ENCODE measurements at regions not wholly inside any gene's neighbourhood (a gene's known extent, or its start where the extent isn't known, plus 50 kb on each side); places are given as distances from the start of the nearest gene placed in this dataset.

DNA sequence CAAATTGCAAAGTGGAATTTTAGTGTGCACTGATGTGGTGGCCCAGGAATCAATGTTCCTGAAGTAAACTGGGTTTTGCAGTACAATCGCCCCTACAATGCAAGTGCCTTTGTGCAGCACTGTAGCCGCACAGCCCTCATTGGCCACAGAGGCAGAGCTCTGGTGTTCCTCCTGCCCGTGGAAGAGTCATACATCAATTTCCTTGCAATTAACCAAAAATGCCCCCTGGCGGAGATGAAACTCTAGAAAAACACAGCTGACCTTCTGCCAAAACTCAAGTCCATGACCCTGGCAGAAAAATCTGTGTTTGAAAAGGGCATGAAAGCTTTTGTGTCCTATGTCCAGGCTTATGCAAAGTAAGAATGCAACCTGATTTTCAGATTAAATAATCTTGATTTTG is 117.9 kb upstream of the PRB2 start:
- no peak overlapping the region for H3K9ac ChIP-seq (ENCODE audit: low read depth in 1 of 2, low read length in 2 of 2)
- H3K27ac ChIP-seq (ENCODE audit: low read depth in 1 of 2, low read length in 2 of 2), result no peak overlapping the region
- H3K4me3 ChIP-seq (ENCODE audit: low read depth in 1 of 3, low read length in 3 of 3), result no peak overlapping the region
- 81% methylated on average over 4 of the region's 4 CpGs for WGBS
- H3K36me3 ChIP-seq (ENCODE audit: control insufficient read depth in 4 of 4, insufficient read depth in 3 of 4, low read depth in 1 of 4, low read length in 3 of 4), result no peaks in the 10 kb centered on the region
- H3K9me3 ChIP-seq (ENCODE audit: control insufficient read depth in 4 of 4, low read length in 3 of 4), result no peaks in the 10 kb centered on the region
- no peak for DNase-seq (ENCODE audit: low spot score)
- no peak for TF ChIP-seq TAF1 (conservative IDR thresholded peaks at IDR 0.05)
- TF ChIP-seq ATF3 (IDR thresholded peaks at IDR 0.05), result no peak
- no peak for TF ChIP-seq HNF4A (conservative IDR thresholded peaks at IDR 0.05)
- no peak for TF ChIP-seq RAD21 (IDR thresholded peaks at IDR 0.05)
- TF ChIP-seq SP1 (IDR thresholded peaks at IDR 0.05), result no peak
- TF ChIP-seq, protein P1, sequence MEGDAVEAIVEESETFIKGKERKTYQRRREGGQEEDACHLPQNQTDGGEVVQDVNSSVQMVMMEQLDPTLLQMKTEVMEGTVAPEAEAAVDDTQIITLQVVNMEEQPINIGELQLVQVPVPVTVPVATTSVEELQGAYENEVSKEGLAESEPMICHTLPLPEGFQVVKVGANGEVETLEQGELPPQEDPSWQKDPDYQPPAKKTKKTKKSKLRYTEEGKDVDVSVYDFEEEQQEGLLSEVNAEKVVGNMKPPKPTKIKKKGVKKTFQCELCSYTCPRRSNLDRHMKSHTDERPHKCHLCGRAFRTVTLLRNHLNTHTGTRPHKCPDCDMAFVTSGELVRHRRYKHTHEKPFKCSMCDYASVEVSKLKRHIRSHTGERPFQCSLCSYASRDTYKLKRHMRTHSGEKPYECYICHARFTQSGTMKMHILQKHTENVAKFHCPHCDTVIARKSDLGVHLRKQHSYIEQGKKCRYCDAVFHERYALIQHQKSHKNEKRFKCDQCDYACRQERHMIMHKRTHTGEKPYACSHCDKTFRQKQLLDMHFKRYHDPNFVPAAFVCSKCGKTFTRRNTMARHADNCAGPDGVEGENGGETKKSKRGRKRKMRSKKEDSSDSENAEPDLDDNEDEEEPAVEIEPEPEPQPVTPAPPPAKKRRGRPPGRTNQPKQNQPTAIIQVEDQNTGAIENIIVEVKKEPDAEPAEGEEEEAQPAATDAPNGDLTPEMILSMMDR (IDR thresholded peaks at IDR 0.05; ENCODE audit: low read depth, low read length, missing input control), result no peak
- no peak for TF ChIP-seq RXRA (IDR thresholded peaks at IDR 0.05)
- no peak for TF ChIP-seq EGR1 (IDR thresholded peaks at IDR 0.05; ENCODE audit: low read depth in 2 of 2)
- no peak for TF ChIP-seq FOXA2 (IDR thresholded peaks at IDR 0.05)
- no peak for TF ChIP-seq NR2F2 (IDR thresholded peaks at IDR 0.05)
- no peak for TF ChIP-seq JUND (IDR thresholded peaks at IDR 0.05)
- no peak for TF ChIP-seq REST (IDR thresholded peaks at IDR 0.05)
- no peak for TF ChIP-seq YY1 (IDR thresholded peaks at IDR 0.05)
- no peak for TF ChIP-seq FOXA1 (IDR thresholded peaks at IDR 0.05)
- no peak for TF ChIP-seq ZBTB33 (IDR thresholded peaks at IDR 0.05)
- TF ChIP-seq HNF4G (IDR thresholded peaks at IDR 0.05), result no peak
- TF ChIP-seq GABPA (IDR thresholded peaks at IDR 0.05 in 1 of 2, conservative IDR thresholded peaks at IDR 0.05 in 1 of 2), result no peak
- TF ChIP-seq MAX (IDR thresholded peaks at IDR 0.05), result no peak
- no peaks in the 10 kb centered on the region for H3K4me1 ChIP-seq (ENCODE audit: control insufficient read depth in 4 of 4, insufficient read depth in 4 of 4, low read length in 3 of 4)
- no peaks in the 10 kb centered on the region for H3K27me3 ChIP-seq (ENCODE audit: control insufficient read depth in 4 of 4, insufficient read depth in 4 of 4, low read length in 3 of 4)
